ENCODE measurements at regions not wholly inside any gene's neighbourhood (a gene's known extent, or its start where the extent isn't known, plus 50 kb on each side); places are given as distances from the start of the nearest gene placed in this dataset.

DNA sequence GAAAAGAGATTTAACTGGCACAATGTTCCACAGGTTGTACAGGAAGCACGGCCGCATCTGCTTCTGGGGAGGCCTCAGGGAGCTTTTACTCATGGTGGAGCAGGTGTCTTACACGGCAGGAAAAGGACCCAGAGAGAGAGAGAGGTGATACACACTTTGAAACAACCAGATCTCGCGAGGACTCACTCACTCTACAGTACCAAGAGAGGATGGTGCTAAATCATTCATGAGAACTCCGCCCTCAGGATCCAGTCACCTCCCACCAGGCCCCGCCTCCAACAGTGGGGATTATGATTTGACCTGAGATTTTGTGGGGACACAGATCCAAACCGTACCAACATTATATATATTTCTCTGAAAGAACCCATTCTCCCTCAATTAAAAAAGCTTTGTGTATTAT, 79.7 kb upstream of the DOCK10 start:
- H3K36me3 ChIP-seq (ENCODE audit: low read depth, missing control alignments), result no peaks in the 10 kb centered on the region
- no peaks in the 10 kb centered on the region for H3K9me3 ChIP-seq
- DNase-seq, result peak; percentile 17
- intact Hi-C loops (cut with DNase I; ENCODE audit: low total_unique reads), result no loop called here
- TF ChIP-seq CTCF (IDR thresholded peaks at IDR 0.05), result no peak
- TF ChIP-seq POLR2A (IDR thresholded peaks at IDR 0.05), result no peak
- H3K27me3 ChIP-seq, result no peaks in the 10 kb centered on the region
- 63 to 75% methylated on average over 8 of the region's 8 CpGs for WGBS, 2 donors
- no peaks in the 10 kb centered on the region for H3K4me1 ChIP-seq
- H3K4me3 ChIP-seq, result peak overlapping the region in 1 of 2 donors; percentile 6
- H3K27ac ChIP-seq, result no peak overlapping the region

GRCh38 chr2:225120186-225120585, 77.9 kb upstream of the DOCK10 start:
- Histone ChIP-seq H3K27me3 (no peaks in the 10 kb centered on the region), H3K27ac (no peak overlapping the region), H3K4me3 (no peak overlapping the region), H3K36me3 (ENCODE audit: low read depth, missing control alignments) (no peaks in the 10 kb centered on the region), H3K9me3 (no peaks in the 10 kb centered on the region), H3K4me1 (no peaks in the 10 kb centered on the region)
- intact Hi-C loops (cut with DNase I; ENCODE audit: low total_unique reads), result no loop called here
- 42 to 58% methylated on average over 1 of the region's 1 CpG for WGBS, 2 donors
- no peak for DNase-seq
- TF ChIP-seq CTCF (IDR thresholded peaks at IDR 0.05), result no peak

GRCh38 chr2:225117051-225117716, 74.9 kb upstream of the DOCK10 start:
- Histone ChIP-seq H3K9me3 (no peaks in the 10 kb centered on the region), H3K36me3 (ENCODE audit: low read depth, missing control alignments) (no peaks in the 10 kb centered on the region), H3K27ac (no peak overlapping the region), H3K27me3 (no peaks in the 10 kb centered on the region), H3K4me1 (no peaks in the 10 kb centered on the region), H3K4me3 (no peak overlapping the region)
- WGBS, 2 donors, result 81 to 91% methylated on average over 2 of the region's 2 CpGs
- TF ChIP-seq POLR2A (IDR thresholded peaks at IDR 0.05) (no peak), CTCF (IDR thresholded peaks at IDR 0.05) (no peak)
- no peak for DNase-seq
- intact Hi-C loops (cut with DNase I; ENCODE audit: low total_unique reads), result no loop called here

DNA sequence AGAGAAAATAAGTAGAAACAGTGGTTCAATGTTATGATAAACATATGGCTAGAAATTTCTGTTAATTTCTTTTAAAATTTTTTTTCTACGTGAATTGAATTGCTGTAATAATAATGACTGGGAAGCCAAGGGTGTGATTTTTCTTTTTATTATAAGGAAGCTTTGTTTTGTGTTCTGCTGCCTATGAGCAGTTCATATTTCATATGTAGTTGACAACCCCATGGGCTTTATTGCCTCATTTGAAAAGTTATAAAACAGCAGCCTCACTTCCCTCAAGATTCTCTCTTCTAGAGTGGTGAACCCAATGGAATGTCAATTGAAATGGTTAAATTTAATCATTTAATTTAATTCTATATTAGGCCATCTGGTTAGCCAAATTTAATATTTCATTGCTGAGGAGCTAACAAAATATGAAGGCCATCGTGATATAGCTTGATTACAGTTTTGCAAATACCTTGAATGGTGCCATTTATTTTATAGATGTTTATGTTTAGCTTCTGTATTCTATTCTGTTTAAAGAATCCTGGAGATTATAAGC, 72.6 kb upstream of the DOCK10 start:
- intact Hi-C loops (cut with DNase I; ENCODE audit: low total_unique reads), result no loop called here
- no peaks in the 10 kb centered on the region for H3K36me3 ChIP-seq (ENCODE audit: low read depth, missing control alignments)
- no peak overlapping the region for H3K27ac ChIP-seq
- 91 to 97% methylated on average over 2 of the region's 2 CpGs for WGBS, 2 donors
- no peak overlapping the region for H3K4me3 ChIP-seq
- no peak for DNase-seq
- no peaks in the 10 kb centered on the region for H3K27me3 ChIP-seq
- no peaks in the 10 kb centered on the region for H3K9me3 ChIP-seq
- H3K4me1 ChIP-seq, result no peaks in the 10 kb centered on the region
- TF ChIP-seq POLR2A (IDR thresholded peaks at IDR 0.05), result no peak

DNA sequence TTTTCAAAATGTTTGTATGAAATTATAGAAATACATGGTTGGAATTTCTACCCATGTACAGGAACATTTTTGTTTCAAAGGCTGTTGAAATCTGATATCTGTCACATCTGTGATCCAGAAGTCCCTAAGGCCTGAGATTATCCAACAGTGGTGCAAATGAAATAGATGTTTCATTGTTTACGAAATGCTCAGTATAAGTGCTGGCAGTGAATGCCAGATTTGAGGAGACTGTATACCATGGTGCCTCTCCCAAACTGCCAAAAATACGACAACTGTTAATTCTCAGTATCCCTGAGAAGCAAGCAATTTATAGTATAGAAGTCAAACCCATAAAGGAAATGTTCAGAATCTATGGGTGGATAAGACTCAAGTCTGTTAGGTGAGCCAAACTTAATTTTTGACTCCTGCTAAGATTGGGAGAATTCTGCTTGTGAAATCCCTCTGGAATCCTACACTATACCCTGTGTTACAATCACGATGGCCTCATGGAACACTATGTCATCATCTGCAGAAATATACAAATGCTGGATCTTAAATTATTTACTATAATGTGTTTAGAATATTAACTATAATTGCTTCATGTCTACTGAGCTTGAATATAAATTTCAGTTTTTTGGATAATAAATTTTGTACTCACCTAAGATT, 71.2 kb upstream of the DOCK10 start:
- H3K4me1 ChIP-seq, result no peaks in the 10 kb centered on the region
- no peak overlapping the region for H3K4me3 ChIP-seq
- no peak overlapping the region for H3K27ac ChIP-seq
- no peaks in the 10 kb centered on the region for H3K9me3 ChIP-seq
- H3K36me3 ChIP-seq (ENCODE audit: low read depth, missing control alignments), result no peaks in the 10 kb centered on the region
- TF ChIP-seq POLR2A (IDR thresholded peaks at IDR 0.05) (no peak), CTCF (IDR thresholded peaks at IDR 0.05) (no peak)
- no peak for DNase-seq
- H3K27me3 ChIP-seq, result no peaks in the 10 kb centered on the region
- WGBS, 2 donors, result 74 to 95% methylated on average over 3 of the region's 3 CpGs
- intact Hi-C loops (cut with DNase I; ENCODE audit: low total_unique reads), result no loop called here

Measured in testis (tissue), 2 donors.